GM13976 (cell line): ENCODE measurements at regions not wholly inside any gene's neighbourhood (a gene's known extent, or its start where the extent isn't known, plus 50 kb on each side); places are given as distances from the start of the nearest gene placed in this dataset.

Experiments used
- DNase-seq: peaks from one replicate; pipeline ENCODE4 v3.0.0; 2012; ENCODE audit warnings: low spot score
- CTCF ChIP-seq: IDR thresholded peaks from 2 replicates; pipeline ENCODE4 v1.5.1; 2012; ENCODE audit warnings: borderline replicate concordance, mild to moderate bottlenecking; ENCODE audit not compliant: insufficient read depth; ENCODE audit errors: extremely low read depth, missing control alignments, control extremely low read depth
- in situ Hi-C: fragments of 300-500 bp; cut with MboI; formaldehyde crosslinking; loops from one replicate; pipeline ENCODE4 v1.12.0; 2022; ENCODE audit warnings: low sequenced_read_pairs, mixed read lengths, inconsistent platforms; ENCODE audit not compliant: unreplicated experiment

- DNase-seq: no peak
- in situ Hi-C loops: loop anchor here (25.0 kb wide), 1 partner anchor 457 kb away; no protein-coding TSS in a partner anchor
- no peak for TF ChIP-seq CTCF
Observed at GRCh38 chr6:145044641-145045246, 690.6 kb downstream of the EPM2A start.

- in situ Hi-C loops: loop anchor here (25.0 kb wide), 1 partner anchor 458 kb away; no protein-coding TSS in a partner anchor
- TF ChIP-seq CTCF: no peak
- DNase-seq: no peak
Observed at GRCh38 chr6:145045582-145045981, 689.7 kb downstream of the EPM2A start.

DNA sequence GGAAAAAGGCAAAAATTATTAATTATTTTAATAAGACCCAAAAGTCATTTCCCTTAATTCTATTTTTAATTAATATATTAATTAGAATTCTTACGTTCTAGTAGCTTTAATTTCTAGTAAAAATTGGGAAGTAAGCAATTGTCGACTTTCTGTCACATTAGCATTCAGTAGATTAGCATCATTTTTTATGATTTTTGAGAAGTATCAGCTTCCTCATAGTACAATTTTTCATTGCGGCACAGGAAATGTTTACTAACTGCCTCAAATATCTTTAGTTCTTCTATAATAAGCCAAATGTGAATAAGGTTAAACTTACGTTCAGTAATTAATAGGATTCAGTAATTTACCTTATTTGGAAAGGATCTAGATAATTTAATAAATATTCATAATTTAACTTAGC is 687.4 kb downstream of the EPM2A start:
- TF ChIP-seq CTCF: no peak
- DNase-seq: no peak
- in situ Hi-C loops: loop anchor here (25.0 kb wide), 1 partner anchor 461 kb away; no protein-coding TSS in a partner anchor

DNA sequence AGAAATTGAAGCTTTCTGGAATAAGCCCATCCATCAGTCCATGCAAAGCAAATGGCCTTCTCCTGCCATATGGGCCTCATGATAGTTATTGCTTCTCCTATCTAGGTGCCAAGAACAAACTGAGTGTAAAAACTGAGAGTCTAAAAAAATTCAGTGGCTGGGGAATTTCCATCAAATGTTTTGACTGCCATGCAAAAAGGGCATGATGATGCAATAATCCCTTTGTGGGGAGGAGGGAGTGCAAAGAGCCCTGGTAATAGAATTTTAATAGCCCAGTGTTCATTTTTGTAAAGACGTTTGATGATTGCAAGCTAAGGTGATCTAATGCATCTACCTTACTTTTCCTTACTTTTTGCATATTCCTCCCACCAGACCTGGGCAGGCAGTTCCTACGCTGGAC is 683.7 kb downstream of the EPM2A start:
- in situ Hi-C loops: no loop called here
- no peak for TF ChIP-seq CTCF

DNA sequence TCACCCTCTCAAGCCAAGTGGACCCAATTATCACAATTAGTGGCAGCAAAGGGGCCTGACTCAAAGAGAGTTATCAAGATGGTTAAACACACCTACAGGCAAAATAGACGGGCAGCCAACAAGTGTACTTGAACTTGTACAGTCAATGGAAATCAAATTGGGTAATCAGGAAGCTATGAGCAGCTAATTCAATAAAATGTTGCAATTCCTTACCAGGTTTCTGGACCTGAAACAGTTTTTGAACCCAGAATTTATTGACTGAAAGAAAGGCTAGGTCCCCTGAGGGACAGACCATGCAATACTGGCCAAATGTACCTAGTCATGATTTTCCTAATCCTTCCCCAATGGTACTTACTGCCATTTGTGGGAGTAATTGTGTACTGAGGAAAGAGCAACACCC is 679.8 kb downstream of the EPM2A start:
- no peak for TF ChIP-seq CTCF
- in situ Hi-C loops: no loop called here
- DNase-seq: no peak

More for the DNA sequence above, 683.7 kb downstream of the EPM2A start:
- DNase-seq: no peak

DNA sequence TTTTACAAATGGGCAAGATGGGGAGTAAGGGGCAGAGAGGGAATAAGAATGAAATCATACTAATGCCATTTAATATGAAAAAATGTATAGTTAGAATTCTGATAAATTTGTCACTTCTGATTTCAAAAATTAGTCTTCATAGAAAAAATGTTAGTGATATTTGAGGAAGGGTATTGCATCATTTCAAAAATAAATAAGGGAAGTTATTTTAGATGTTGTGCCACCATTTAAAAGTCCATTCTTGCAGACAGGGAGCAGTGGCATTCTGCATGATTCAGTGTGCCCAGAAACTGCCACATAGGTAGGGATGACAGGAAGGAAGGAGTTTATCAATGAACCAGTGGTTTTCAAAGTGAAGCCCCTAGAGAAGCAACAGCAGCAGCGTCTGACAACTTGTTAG is 674.6 kb downstream of the EPM2A start:
- in situ Hi-C loops: no loop called here
- no peak for TF ChIP-seq CTCF
- no peak for DNase-seq
